ENCODE measurements at regions not wholly inside any gene's neighbourhood (a gene's known extent, or its start where the extent isn't known, plus 50 kb on each side); places are given as distances from the start of the nearest gene placed in this dataset.

DNA sequence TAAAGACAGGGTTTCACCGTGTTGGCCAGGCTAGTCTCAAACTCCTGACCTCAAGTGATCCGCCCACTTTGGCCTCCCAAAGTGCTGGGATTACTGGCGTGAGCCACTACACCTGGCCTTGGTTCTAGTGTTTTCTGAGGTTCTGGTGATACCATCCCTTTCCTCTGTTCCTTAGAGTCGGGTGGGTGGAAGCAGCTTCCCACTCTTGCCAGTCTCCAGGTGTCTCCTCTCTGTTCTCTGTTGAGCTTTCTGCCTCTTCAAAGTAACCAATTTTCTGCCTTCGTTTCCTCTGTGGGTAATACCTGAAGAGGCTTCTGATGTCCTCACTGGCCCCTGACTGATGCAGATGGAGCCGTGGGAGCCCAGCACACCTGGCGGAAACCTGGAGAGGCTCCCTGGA lies 53.4 kb upstream of the LHX5 start:
- no peak for FAIRE-seq
- DNase-seq (ENCODE audit: low spot score): no peak

DNA sequence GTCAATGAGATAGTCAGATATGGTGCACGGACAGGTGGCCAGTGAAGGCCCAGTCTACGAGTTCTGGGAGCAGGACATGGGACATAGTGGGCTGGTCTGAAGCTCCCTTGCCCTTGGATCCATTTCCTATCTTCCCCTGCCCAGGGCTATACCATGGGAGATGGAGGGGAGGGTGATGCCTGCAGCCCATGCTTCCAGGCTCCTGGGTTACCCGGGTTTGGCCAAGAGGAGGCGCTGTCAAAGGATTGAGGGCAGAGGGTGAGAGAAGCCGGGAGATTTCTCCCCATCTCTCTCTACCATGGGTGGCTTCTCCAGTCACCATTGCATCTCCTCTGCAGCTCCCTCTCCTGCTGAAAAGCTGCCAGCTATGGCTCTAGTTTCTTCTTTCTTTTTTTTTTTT lies 52.8 kb upstream of the LHX5 start:
- FAIRE-seq (no peak), DNase-seq (ENCODE audit: low spot score) (no peak)

GRCh38 chr12:113521708-113522107 lies 50.0 kb upstream of the LHX5 start:
- no peak for FAIRE-seq
- no peak for DNase-seq (ENCODE audit: low spot score)

All from RCC 7860 (cell line).